GM19397 (cell line): ENCODE measurements at regions not wholly inside any gene's neighbourhood (a gene's known extent, or its start where the extent isn't known, plus 50 kb on each side); places are given as distances from the start of the nearest gene placed in this dataset.
"Not testable (repeated sequence)": the region's sequence is repeated elsewhere in the genome, so short reads cannot be mapped to it uniquely, and the experiment has no call there.

Source experiments
- ATAC-seq: cut with Tn5 transposase; IDR thresholded peaks from one replicate; pipeline ENCODE4 v1.9.1; 2021; ENCODE audit warnings: mild to moderate bottlenecking, moderate library complexity; ENCODE audit not compliant: unreplicated experiment

DNA sequence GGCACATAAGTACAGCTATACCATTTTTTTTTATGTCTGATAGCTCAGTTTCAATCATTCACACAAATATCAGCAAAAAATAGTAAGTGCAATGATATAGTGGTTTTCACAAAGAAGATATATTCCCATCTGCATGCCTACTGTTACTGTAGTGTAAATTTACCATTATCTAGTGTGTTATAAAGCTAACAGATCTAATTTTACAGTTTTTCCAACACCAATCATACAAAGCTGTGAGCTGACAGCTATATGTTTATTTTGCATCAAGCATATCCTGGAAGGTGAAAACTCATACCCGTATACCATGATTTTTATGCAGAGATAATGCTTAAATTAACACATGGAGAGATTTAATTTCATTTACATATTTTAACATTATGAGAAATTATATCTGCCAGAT, 89.9 kb upstream of the HAPLN1 start:
- no peak for ATAC-seq

- no peak for ATAC-seq
These were observed 82.0 kb upstream of the HAPLN1 start for GRCh38 chr5:83802686-83803085.

DNA sequence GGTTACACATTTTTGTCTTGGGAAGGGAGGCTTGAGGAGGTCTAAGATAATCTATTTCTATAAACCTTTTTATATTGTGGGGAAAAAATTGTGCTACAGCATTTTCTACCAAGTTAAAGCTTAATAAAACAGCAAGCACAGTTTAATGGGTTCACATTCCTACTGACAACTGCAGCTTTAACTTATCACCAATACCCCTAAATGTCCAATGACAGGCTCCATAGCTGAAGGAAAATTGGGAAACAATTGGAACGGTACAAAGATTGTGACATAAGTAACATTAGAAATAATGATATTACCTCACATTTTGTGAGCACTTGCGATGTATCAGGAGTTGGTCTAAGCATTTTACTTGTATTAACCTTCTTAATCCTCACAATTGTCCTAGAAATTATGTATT, 79.5 kb upstream of the HAPLN1 start:
- no peak for ATAC-seq

GRCh38 chr5:83799020-83799419, 78.4 kb upstream of the HAPLN1 start:
- not testable (repeated sequence) for ATAC-seq

- no peak for ATAC-seq
These were observed 68.7 kb upstream of the HAPLN1 start for GRCh38 chr5:83789371-83789770.

DNA sequence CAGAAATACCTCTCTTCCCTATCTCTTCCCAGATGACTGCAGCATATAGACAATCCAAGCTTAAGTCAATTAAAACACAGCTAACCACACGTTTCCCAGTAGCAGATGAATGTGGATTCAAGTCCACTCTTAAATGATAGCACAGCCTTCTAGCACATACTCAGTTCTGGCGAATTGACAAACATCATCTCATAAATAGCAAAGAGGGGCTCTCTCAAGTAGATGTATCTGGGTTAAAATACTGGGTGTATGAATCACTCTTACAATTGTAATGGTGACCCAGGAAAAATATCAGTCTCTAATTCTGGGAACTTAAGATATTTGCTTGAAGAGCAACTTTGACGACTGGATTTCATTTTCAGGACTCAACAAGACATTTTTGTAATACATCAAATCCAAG, 67.0 kb upstream of the HAPLN1 start:
- ATAC-seq: no peak

DNA sequence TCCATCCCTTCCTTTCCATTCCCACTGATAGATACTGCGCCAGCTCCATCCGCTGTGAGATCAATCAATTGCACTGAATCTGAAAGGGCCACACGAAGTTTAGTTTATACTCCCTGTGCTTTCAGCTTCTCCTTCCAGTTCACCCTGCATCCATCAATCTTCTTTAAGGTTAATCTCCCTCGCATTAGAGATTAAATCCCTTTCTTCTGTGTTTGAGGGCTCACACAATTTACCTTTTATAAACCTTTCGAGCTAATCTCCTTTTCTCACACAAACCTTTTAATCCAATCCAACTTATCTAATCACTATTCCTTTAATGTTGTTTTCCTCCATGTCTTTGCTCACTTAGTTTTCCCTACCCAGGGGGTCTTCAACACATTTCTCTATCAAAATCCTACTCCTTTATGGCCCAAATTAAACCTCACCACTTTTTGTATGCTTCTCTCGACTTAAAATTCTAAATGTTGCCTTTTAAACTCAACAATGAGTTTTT, 64.6 kb upstream of the HAPLN1 start:
- ATAC-seq: no peak

- ATAC-seq: no peak
These were observed 60.2 kb upstream of the HAPLN1 start for GRCh38 chr5:83780699-83781350.

DNA sequence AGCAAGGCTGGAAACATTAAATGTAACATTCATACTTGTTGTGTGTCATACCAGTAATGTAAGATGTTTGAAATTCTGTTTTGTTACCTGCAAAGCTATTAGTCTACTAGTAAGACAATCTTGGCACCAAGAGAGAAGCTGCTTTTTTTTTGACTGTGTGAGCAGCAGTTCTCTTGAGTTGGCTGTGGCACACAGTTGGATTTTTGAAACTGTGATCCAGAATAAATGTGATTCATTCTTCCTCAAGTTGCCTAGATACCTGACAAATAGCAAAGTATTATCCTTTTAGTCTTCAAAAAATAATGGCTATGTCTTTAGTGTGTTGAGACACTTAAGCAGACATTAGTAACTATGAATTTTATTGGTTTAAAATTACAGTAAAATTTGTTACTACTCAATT, 57.2 kb upstream of the HAPLN1 start:
- ATAC-seq: no peak

DNA sequence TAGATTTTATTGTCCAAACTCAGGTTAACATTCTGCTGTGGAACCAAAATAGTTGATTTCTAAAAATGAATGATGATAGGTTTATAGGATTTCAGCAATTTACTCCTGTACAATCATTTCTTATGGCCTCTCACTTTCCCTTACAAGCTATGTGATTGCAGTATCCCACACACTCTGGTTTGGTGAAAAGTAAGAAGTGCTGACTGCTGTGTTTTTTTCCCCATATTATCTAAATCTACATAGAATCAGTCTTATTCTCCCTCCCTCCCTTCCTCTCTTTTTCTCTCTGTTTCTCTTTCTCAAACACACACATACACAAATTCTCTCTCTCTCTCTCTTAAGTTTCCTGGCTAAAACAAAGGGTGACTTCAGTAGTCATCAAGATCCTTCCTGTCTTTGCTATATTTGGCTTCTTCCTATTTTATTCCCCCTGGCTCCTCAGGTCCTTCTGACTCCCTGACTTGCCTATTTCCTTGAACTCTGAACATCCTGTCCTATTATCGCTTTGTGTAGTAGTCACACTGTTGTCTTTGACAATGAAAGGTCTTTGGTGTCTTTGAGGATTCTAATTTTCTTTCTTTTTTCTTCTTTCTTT, 55.9 kb upstream of the HAPLN1 start:
- ATAC-seq: no peak
